GM08714 (cell line): ENCODE measurements at regions not wholly inside any gene's neighbourhood (a gene's known extent, or its start where the extent isn't known, plus 50 kb on each side); places are given as distances from the start of the nearest gene placed in this dataset.

Experiments
- H3K4me3 ChIP-seq: fragments of 200-500 bp; sonication (Bioruptor generic); 2 replicates; pipeline ENCODE4 v1.5.1; 2014; ENCODE audit warnings: mild to moderate bottlenecking, low read length, inconsistent platforms
- ZNF274 ChIP-seq: IDR thresholded peaks from 2 replicates; pipeline ENCODE4 v1.6.1; 2012; ENCODE audit warnings: mild to moderate bottlenecking, low read depth, low read length

GRCh38 chr6:91497770-91498169 is 910.9 kb upstream of the MAP3K7 start:
- H3K4me3 ChIP-seq: no peak overlapping the region
- TF ChIP-seq ZNF274: no peak

DNA sequence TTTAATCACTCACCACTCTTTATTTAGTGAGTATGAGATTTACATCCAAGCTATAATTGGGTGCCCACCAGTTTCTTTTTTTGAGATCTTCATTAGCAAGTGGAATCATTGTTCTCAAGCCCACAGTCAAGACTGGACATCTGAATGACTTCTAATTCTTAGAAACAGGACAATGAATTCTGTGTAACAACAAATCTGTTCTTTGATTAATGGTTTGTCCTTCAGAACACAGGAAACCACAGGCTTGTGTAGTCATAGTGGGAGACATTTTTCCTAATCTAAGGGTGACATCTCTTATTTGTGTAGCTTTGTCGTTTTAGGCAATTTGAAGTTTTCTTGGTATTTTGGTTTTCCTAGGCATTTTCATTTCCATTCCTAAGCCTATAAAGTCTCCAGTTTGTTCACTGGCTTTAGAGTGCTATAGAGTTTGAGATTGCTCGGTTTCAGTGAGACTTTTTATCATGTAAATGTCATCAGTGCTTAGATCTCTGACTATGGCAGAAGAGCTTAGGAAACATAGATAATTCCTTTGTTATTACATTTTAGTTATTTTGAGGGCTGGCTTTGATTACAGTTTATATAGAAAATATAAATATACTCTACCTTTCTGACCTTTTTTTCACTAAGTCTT is 903.9 kb upstream of the MAP3K7 start:
- no peak for TF ChIP-seq ZNF274
- no peak overlapping the region for H3K4me3 ChIP-seq

GRCh38 chr6:91487696-91488392 is 901.0 kb upstream of the MAP3K7 start:
- H3K4me3 ChIP-seq: no peak overlapping the region
- no peak for TF ChIP-seq ZNF274

DNA sequence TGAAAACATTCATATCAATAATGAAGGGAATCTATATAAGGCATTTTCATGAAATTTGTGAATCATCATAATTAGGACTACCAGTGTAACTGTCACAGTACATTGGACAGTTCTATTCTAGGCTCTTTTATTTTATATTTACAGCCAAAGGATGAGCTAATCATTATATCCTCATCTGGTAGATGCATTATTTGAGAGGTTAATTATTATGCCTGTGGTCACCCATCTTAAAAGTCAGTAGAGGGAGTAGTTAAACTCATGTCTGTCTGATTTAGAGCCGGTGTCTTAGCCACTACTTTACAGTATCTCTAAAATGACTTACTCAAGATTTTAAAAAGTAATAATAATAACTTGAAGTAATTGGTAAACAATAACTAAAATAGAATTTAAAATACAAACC is 899.3 kb upstream of the MAP3K7 start:
- no peak for TF ChIP-seq ZNF274
- H3K4me3 ChIP-seq: no peak overlapping the region

GRCh38 chr6:91485047-91485446 is 898.2 kb upstream of the MAP3K7 start:
- TF ChIP-seq ZNF274: no peak

GRCh38 chr6:91483415-91484105 is 896.7 kb upstream of the MAP3K7 start:
- H3K4me3 ChIP-seq: no peak overlapping the region

More at GRCh38 chr6:91485047-91485446, 898.2 kb upstream of the MAP3K7 start:
- H3K4me3 ChIP-seq: no peak overlapping the region

DNA sequence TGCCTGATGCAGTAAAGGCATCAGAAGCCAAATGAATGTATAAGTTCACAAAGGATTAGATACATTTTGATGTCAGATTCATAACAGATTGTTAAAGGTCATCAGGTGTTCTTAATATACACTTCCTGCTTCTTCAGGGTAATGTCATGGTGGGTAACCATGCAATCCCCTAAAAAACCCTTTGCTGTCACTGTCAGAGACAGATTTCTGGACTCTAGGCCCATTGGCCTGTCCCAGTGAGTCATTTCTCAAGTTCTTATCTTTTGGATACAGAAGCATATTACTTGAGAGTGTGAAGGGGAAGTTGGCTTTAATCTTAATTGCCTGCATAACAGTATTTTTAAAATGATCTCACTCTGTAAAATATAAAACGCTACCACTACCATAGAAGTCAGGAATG is 895.6 kb upstream of the MAP3K7 start:
- no peak for TF ChIP-seq ZNF274
- no peak overlapping the region for H3K4me3 ChIP-seq

More at GRCh38 chr6:91483415-91484105, 896.7 kb upstream of the MAP3K7 start:
- TF ChIP-seq ZNF274: no peak

- H3K4me3 ChIP-seq: no peak overlapping the region
- no peak for TF ChIP-seq ZNF274
Observed at GRCh38 chr6:91480402-91480801, 893.5 kb upstream of the MAP3K7 start.

DNA sequence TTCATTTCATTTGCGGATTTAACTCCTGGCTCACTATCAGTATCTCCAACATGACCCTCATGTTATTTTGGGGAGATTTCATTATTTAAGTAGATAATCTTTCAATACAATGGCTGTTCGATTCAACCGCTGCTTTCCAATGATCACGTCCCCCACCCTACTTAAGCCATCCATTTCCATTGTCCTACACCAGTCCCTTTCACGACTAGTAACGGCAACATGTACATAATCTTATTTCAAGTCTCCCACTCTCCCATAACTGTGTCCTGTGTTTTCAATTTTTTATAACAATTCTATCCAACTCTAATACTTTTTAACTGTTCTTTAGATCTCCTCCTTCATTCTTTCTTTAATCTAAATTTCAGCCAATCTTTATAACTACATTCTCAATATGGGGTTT is 890.8 kb upstream of the MAP3K7 start:
- no peak for TF ChIP-seq ZNF274
- no peak overlapping the region for H3K4me3 ChIP-seq

GRCh38 chr6:91476000-91476399 is 889.1 kb upstream of the MAP3K7 start:
- no peak overlapping the region for H3K4me3 ChIP-seq
- TF ChIP-seq ZNF274: no peak

DNA sequence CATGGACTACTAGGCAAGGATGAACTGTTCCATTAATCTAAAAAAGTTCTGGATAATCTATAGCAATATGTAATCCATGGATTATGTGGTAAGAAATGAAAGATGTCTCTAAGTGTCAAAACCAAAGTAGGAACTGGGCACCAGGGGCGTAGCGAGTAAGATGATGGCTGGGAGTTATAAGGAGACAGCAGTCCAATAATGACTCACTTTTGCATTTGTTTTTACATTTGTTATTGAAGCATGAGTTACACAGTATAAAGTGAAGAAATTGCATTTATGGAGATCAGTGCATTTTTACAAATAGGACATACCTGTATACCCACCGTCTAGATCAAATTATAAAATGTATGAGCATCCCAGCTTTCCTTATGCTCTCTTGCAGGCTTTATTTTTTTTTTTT is 878.5 kb upstream of the MAP3K7 start:
- no peak for TF ChIP-seq ZNF274
- H3K4me3 ChIP-seq: no peak overlapping the region

GRCh38 chr6:91464718-91465117 is 877.8 kb upstream of the MAP3K7 start:
- TF ChIP-seq ZNF274: no peak
- H3K4me3 ChIP-seq: no peak overlapping the region

- TF ChIP-seq ZNF274: no peak
- H3K4me3 ChIP-seq: no peak overlapping the region
Observed at GRCh38 chr6:91464201-91464600, 877.3 kb upstream of the MAP3K7 start.

DNA sequence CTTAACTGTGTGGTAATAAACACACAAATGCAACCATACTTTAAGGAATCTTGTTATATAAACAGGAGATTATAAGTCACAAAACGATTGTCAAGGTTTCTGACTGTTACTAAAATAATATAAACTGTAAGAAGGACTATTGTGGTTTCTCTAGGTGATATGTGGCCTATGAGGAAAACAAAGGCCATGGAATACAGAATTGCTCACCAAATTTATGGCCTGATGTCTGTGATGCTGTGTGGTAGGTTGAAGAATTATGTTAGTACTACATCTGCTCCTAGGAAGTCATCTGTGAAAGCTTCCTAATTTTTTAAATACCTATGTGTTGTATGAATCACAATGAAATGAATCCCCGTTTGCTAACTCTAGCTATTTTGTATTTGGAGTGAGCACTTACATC is 875.4 kb upstream of the MAP3K7 start:
- no peak for TF ChIP-seq ZNF274
- no peak overlapping the region for H3K4me3 ChIP-seq
